T follicular helper cell (primary cell): ENCODE measurements at regions not wholly inside any gene's neighbourhood (a gene's known extent, or its start where the extent isn't known, plus 50 kb on each side); places are given as distances from the start of the nearest gene placed in this dataset.

ENCODE experiments used
- DNase-seq: peaks from one replicate; pipeline ENCODE4 v3.0.0-alpha.2; 2020; ENCODE audit warnings: low read depth

DNA sequence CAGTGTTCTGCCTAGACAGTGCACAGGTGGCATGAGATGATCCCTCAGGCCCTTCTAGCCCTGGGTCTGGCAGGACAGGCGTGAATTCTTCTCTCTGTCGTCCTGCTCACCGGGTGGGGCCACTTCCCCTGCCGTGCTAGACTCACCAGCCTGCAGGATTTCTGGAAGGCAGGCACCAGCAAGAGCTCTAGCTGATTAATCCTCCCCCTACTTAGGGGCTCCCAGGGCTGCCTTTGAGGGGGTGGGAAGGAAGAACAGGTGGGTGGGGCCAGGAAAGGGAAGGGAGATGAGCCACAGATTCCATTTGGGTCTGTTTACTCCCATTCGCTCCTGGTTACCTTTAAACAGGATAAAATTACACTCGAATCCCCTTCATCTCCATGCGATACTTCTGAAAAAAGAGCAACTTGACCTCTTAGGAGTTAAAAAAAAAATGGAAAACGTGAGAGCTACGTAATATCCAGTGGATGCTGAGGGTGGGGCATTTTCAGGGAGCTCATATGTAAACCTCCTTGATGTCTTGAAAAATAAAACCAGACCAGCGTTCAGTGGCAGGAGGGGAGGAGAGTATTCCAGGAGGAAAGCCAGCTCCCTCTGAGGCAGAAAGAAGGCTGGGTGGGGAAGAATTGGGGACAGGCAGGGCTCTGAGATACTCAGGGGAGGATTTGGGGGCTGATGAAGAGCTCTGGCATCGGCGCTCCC lies 665.5 kb downstream of the PTPRU start:
- DNase-seq = no peak

DNA sequence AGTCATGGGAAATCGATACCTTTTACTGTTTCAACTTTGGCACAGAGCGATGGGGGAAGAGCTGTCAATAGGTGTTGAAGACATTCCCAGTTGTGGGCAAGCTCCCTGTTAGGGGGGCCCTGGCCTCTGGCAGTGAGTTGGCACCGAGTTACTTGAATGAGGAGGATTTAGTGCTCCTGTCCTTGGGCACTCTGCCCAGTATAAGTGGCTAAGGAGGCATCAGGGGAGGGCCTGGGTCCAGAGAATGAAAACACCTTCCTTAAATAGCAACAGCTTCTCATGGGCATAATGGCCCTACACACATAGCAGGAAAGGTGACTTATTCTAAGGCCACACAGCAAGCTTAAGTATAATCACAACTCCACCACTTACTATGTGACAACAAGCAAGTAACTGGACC lies 664.4 kb downstream of the PTPRU start:
- DNase-seq = no peak

DNA sequence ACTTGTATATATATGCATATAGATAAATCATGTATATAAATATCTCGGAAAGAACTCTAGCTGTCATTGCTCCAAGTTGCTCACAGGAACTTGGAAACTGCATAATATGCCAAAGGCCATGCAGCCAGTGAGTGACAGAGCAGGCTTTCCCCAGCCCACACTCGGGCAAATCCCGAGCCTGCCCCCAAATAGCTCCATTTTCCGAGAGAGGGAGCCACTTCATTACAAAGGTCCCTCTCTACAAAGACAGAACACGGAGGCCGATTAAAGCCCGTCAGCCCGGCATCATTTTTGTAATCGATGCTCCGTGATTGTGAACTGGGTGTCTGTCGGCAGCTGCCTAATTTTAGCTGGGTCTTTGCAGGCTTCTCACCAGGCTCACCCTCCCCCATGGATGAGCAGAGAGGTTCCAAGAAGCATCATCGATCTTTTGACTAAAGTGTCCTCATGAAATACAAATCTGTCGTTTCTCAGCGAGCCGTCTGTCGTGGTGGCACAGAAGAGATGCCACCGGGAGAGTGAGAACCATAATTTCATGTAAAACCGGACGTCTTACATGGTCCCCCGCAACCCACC lies 663.9 kb downstream of the PTPRU start:
- no peak for DNase-seq

DNA sequence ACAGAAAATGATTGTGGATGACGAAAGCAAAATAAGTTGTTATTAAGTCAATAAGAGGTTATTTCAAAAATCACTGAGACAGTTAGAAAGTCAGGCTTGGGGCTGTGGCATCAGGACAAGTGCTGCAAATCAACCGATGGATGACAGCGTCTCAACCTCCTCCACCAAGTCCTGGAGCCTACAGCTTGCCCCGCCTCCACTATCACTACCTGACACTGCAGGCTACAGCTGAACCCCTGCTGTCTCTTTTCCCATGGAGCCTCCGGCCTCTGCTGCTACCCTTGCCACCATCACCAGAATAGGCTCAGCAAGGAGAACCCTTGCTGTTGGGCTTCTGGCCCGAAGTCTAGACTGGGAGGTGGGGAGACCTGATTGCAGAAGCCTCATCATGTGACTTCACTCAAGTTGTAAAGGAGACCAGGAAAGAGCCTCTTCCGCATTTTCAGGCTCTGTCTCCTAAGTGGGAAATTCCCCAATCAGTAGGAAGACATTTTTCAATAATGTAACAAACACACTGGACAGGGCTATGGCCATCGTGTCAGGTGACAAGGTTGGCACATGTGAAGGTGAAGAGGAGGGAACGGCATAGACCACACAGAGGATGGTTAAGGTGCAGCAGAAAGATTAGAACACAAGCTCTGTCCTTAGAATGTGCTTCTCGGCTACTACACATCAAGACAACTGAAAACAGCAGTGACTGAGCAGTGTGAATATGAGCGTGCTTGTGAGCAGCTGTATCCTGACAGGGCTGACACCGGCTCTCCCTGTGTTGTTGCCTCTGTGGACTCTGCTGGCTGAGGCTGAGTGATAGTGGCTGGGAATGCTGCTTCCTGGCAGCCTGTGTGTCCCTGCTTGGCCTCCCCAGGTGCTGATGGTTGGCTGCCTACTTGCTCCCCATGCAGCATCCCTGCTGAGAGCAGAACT lies 660.7 kb downstream of the PTPRU start:
- no peak for DNase-seq

DNA sequence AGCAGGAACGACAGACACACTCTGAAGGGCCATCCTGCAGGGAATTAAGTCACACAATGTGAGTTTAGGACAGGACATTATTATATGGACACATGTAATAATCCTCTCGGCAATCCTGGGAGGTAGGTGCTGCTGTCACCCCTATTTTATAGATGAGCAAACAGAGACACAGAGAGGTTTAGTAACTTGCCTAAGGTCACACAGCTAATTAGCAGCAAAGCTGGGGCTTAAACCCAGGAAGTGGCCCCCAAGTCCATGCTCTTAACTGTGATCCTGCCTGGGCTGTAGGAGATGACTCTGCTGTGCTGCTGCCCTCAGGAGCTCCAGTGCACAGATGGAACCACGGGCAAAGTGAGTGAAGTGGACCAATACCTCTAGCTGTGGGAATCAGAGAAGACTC lies 660.0 kb downstream of the PTPRU start:
- no peak for DNase-seq

DNA sequence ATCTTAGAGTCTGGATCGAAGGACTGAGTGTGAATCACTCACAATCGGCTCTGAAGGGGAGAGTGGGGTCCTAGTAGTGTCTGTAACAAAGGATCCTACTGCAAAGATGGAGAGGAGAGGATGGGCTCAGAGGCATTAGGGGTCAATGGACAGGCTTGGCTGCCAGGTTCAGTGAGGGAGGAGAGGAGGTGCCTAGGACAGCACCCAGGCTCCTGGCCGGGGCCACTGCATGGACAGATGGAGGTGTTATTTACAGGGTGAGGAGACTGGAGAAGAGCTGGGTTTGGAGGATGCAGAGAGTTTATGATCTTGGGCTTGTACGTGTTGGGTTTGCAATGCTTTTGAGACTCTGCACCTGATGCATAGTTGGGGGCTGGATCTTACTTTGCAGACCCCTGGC lies 658.9 kb downstream of the PTPRU start:
- DNase-seq = no peak

DNA sequence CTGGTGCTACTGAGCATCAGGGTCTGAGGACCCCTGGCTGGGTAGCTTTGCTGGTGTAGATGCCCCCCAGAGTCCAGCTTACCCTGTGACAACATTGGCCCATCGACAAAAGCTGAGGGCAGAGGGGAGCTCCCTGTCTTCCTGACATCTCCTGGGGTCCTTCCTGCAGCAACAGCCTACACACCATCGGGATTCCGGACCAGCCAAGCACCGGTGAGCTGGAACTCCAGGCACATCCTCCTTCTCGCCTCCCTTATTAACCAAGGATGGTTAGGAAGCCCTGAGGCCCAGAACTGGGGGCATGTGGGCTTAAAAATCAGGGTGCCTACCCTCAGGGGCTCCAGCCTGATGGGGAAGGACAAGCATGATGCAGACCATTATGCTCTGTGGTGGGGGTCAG lies 658.0 kb downstream of the PTPRU start:
- DNase-seq = no peak

DNA sequence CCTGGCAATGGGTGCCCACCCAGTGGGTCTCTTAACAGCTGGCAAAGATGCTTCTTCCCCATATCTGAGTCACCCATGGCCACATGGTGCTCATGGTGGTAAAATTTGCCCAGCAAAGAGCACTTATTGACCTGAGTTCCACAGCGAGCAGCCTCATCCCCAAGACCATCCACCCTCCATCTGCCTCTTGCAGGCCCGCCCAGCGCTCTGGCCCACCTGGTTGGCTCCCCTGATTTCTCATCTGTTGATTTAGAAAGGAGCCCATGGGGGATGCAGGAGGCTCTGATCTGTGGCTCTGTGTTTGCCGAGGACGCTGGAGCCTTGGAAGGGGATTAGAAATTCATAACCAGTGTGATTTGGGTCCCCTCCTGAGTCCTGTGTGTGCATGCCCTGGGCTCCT lies 657.5 kb downstream of the PTPRU start:
- no peak for DNase-seq

DNA sequence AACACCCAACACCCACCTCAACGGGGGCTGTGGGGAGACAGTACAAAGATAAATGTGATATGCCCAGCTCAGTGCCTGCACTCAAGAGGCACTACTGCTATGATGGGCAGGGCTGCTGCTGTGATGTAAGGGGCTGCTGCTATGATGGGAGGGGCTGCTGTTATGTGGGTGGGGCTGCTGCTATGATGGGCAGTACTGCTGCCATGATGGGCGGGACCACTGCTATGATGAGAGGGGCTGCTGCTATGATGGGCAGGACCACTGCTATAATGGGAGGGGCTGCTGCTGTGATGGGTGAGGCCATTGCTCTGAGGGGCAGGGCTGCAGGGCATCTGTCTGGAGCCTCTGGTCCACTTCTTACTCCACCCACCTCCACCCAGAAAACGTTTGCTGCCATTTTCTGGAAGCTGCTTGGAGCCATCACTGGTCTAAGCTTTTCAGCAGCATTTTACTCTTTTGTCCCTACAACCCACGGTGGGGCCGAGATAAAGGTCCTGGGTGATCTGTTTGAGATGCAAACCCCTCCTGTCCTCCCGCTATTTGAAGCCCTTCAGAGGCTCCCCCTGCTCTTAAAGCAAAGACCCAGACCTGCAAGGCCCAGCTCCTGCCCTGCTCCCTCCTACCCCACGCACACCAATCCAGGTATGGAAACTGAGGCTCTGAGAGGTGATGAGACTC lies 656.9 kb downstream of the PTPRU start:
- DNase-seq = no peak

DNA sequence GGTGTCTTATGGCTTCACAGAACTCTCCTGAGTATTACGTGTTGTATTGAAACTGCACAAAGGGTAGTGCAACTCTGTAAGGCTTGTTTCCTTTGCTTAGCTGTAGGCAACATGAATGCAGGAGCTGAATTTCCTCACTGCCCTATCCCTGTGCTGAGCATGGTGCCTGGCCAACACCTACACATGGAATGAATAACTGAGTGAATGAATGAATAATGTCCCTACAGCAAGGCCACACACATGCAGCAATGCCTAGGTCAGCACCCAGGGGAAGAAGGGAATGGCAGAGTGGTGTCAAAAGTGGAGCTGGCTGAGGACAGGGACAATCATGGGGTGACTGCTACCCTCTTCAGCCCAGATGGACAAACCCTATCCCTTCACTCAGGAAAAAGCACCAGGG lies 655.9 kb downstream of the PTPRU start:
- no peak for DNase-seq

DNA sequence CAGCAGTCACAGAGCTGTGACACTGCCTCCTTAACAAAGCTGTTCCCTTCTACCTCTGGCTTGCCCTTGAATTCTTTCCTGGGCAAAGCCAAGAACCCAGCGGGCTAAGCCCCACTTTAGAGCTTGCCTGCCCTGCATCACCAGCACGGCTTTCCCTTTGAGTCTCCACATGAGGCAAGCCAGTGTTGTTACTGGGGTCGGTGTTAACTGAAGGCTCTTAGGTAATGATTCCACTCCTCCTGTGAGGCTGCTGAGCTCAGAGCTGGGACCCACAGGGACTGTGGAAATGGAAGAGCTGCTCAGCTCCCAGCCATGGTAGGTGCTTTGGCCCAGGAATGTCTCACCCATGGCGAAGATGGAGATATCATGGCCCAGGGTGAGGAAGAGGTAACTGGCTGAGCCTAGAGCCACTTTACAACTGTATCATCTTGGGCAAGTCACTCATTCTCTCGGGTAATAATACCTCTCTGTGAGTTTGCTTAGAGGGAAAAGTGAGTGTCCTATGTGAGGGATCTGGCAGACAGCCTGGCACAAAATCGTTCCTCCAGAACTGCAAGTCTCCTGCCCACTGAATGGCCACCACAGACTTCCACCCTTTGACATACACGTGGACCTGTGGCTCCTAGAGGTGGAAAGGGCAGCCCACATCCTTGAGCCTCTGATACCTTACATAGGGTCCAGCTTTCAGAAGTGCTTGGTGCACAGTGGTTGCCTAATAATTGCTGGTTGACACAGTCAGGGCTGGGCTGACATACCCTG lies 654.1 kb downstream of the PTPRU start:
- no peak for DNase-seq

DNA sequence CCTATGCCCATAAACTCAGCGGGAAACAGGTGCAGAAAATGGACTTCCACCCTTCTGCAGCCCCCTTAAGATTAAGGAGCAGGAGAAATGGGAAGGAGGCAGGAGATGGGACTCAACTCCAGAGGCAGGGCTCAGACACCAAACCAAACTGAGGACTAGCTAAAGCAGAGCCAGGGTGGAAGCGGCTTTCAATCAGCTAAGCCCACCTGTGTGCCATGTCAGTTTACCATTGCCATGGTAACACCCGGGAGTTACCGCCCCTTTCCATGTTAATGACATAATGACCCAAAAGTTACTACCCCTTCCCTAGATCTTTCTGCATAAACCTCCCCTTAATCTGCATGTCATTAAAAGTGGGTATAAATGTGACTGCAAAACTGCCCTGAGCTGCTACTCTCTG lies 653.5 kb downstream of the PTPRU start:
- no peak for DNase-seq

DNA sequence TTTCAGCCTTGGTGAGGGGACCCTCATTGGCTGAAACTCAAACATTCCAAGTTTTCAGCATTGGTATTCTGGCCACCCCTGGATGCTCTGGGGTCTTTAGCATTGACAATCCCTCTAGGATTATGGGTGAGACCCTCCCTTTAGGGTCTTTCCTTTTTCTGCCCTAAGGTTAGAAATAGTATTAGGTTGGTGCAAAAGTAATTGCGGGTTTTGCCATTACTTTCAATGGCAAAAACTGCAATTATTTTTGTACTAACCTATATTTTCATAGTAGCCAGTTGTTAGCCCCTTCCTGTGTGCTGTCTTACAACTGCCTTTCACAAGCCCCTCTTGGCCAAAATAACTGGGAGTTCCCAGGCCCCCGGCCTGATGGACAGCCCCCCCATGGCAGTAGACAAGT lies 648.4 kb downstream of the PTPRU start:
- DNase-seq = no peak

DNA sequence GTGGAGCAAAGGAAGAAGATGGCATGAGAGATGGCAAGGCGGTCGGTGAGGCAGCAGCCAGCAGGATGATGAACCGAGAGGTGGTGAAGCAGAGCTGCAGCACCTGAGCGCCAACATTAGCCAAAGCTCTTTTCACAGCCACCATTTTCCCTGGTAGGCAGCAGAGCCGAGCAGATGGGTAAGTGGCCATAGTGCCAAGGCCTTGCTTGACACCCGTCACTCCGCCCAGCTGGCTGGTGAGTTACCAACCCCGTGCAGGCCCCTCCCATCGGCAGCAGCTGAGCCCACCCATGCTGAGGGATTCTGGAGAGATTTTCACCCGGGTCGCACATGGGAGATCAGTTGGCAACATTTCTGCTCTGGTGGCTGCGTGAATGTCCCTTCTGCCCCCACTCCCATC lies 647.7 kb downstream of the PTPRU start:
- DNase-seq = no peak

DNA sequence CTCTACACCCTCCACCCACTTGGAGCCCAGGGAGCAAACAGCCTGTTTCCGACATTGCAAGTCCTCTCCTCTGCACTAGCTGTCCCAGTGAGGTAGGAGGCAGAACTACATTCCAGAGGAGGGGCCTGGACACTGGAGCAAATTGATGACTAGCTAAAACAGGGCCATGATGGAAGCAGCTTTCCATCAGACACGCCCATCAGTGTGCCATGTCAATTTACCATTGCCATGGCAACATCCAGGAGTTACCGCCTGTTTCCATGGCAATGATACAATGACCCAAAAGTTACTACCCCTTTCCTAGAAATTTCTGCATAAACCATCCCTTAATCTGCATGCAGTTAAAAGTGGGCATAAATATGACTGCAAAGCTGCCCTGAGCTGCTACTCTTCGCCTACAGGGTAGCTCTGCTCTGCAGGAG lies 647.1 kb downstream of the PTPRU start:
- DNase-seq = no peak

DNA sequence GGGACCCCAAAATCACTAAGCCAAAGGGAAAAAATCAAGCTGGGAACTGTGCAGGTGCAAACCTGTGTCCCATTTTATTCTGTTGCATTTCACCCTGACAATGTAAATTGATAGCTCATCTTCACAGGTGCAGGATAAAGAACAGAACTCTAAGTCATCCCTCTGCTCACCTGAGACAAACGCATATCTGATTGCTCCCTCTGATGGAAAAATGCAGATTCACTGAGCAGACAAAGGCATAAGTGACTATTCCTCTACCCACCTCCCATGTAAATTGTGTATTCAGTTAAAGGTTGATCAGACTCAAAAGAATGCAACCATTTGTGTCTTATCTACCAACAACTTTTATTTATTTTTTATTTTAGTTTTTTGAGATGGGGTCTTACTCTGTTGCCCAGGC lies 644.2 kb downstream of the PTPRU start:
- no peak for DNase-seq

DNA sequence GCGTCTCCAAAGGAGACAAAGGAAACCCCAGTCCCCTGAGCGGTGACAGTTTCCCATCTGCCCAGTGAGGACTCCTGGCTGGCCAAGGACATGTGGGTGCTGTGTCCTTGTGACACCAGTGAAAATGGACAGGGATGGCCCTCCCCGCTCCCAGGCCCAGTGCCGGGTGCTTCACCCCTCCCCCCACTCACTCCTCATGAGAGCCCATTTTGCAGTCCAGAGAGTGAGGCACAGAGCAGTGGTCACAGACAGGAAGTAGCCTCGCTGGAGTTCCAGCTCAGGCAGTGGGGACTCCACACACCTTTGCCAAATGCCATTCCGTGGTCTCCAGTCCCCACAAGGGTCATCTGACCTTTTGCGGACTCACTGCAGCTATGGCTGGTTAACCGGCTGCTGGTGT lies 642.9 kb downstream of the PTPRU start:
- DNase-seq = no peak

DNA sequence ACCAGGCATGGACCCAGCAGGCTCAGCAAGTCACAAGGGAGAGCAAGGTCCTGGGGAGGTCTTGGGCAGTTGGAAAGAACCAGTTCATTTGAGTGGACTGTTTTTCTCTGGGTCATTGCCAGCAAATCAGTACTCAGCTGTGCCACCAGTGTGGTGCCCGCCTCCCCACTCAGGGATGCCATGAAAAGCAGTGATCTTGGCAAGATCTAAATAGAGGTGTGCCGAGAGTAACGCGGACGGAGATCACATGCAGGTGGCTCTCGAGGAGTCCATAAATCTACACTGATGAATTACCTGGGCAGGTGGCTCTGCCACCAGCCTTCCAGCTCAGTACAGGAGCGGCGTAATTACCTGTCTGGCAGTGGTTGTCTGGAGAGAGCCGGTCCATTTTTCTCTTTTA lies 642.2 kb downstream of the PTPRU start:
- DNase-seq = no peak

DNA sequence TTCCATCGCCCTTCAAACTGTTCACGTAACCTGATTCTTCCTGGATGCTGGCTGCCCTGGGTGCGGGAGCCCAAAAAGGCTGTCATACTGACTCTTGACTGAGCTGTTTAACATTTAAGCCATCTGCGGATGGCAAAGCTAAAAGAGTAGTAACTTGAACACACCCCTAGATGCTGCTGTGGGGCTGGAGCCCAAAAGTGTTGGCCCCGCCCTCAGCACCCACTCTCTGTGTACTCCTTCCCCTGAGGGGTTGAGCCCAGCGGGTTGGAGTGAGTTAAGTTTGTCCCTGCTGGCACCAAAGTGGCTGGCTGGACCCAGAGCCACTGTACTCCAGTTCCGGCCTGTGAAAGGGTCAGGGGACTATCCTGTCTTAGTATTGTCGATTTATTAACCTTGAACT lies 640.6 kb downstream of the PTPRU start:
- no peak for DNase-seq

DNA sequence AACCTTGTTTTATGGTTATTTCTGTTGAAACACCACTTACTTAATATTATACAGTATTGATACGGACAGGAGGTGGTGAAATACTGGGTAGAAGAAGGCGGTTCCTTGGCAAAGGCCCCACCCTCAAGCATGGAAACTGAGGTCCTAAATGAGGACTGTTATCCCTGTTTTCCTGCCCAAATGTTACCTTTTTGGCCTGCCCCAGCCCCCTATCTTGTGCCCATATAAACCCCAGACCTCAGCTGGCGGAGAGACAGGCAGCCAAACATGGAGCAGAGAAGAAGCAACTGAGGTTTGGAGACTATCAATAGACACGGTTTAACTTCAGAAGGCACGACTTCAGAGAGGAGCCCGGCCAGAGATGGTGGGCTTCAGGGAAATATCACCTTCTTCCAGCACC lies 640.1 kb downstream of the PTPRU start:
- DNase-seq = no peak

DNA sequence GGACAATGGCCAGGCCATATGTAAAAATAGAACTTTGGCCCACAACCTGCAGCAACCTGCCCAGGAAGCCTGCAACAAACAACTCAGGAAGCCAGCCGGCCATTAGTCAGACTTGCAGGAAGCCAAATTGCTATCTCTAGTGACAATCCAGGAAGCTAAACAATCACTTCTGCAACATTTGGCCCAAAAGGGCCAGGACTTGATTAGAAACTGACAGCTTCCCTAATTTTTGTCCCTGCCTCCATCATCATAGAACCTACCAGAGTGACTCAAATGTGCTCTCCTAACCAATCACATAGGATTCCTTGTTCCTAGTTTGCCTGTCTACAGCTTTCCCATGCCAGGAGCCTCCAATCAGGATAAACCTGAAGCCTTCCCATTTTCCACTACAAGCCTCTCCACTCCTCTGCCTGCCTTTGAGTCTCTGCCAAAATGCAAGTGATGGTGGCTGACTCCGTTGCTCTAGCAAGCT lies 639.3 kb downstream of the PTPRU start:
- DNase-seq = no peak

DNA sequence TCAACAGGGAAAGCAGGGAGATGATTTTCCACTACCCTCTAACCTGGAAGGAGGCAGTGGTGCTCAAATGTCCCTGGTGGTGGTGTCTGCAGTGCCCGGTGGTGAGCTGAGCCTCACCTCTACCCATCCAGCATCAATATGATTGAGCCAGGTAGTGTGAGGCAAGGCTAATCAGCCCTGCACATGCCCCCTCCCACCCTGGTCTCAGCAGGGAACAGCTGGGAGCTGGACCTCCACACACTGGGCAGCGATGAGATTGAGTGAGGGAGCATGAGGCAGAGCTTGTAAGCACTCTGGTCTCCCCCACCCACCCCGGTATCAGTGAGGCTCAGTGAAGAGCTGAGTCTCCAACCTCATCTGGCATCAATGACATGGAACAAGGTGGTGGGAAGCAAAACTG lies 634.3 kb downstream of the PTPRU start:
- no peak for DNase-seq
